ENCODE measurements at regions not wholly inside any gene's neighbourhood (a gene's known extent, or its start where the extent isn't known, plus 50 kb on each side); places are given as distances from the start of the nearest gene placed in this dataset.
"Not testable (repeated sequence)": the region's sequence is repeated elsewhere in the genome, so short reads cannot be mapped to it uniquely, and the experiment has no call there.

- peaks cover 13% of the 10 kb centered on the region for H3K27me3 ChIP-seq (ENCODE audit: insufficient read depth, low read depth, severe bottlenecking)
- H3K27ac ChIP-seq; DNase-seq; H3K9me3 ChIP-seq (ENCODE audit: severe bottlenecking); H3K4me3 ChIP-seq (ENCODE audit: low read depth, low read length); H3K36me3 ChIP-seq: not testable (repeated sequence)
Measured at GRCh38 chrX:140633105-140633504, 76.5 kb upstream of the LINC00632 start.

- DNase-seq, result no peak
- Histone ChIP-seq H3K27ac (no peak overlapping the region), H3K36me3 (no peaks in the 10 kb centered on the region), H3K9me3 (ENCODE audit: severe bottlenecking) (no peaks in the 10 kb centered on the region), H3K4me3 (ENCODE audit: low read depth, low read length) (no peak overlapping the region), H3K27me3 (ENCODE audit: insufficient read depth, low read depth, severe bottlenecking) (peaks cover 34% of the 10 kb centered on the region)
- no peak for TF ChIP-seq CTCF (IDR thresholded peaks at IDR 0.05; ENCODE audit: low read depth, low read length)
Measured at GRCh38 chrX:140608111-140608510, 101.4 kb upstream of the LINC00632 start.

GRCh38 chrX:140602140-140602539 lies 97.3 kb upstream of the SOX3 start:
- no peak for TF ChIP-seq CTCF (IDR thresholded peaks at IDR 0.05; ENCODE audit: low read depth, low read length)
- Histone ChIP-seq H3K36me3 (no peaks in the 10 kb centered on the region), H3K27me3 (ENCODE audit: insufficient read depth, low read depth, severe bottlenecking) (peaks cover 31% of the 10 kb centered on the region), H3K4me3 (ENCODE audit: low read depth, low read length) (no peak overlapping the region), H3K27ac (no peak overlapping the region), H3K9me3 (ENCODE audit: severe bottlenecking) (no peaks in the 10 kb centered on the region)
- no peak for DNase-seq

GRCh38 chrX:140599851-140600250 lies 95.0 kb upstream of the SOX3 start:
- no peak overlapping the region for H3K4me3 ChIP-seq (ENCODE audit: low read depth, low read length)
- H3K27ac ChIP-seq, result no peak overlapping the region
- H3K27me3 ChIP-seq (ENCODE audit: insufficient read depth, low read depth, severe bottlenecking), result peaks cover 35% of the 10 kb centered on the region
- H3K9me3 ChIP-seq (ENCODE audit: severe bottlenecking), result no peaks in the 10 kb centered on the region
- TF ChIP-seq CTCF (IDR thresholded peaks at IDR 0.05; ENCODE audit: low read depth, low read length), result no peak
- DNase-seq, result no peak
- no peaks in the 10 kb centered on the region for H3K36me3 ChIP-seq

GRCh38 chrX:140589657-140590056 lies 84.8 kb upstream of the SOX3 start:
- no peaks in the 10 kb centered on the region for H3K9me3 ChIP-seq (ENCODE audit: severe bottlenecking)
- DNase-seq, result no peak
- H3K4me3 ChIP-seq (ENCODE audit: low read depth, low read length), result no peak overlapping the region
- TF ChIP-seq CTCF (IDR thresholded peaks at IDR 0.05; ENCODE audit: low read depth, low read length), result no peak
- no peaks in the 10 kb centered on the region for H3K36me3 ChIP-seq
- no peak overlapping the region for H3K27ac ChIP-seq
- peaks cover 25% of the 10 kb centered on the region for H3K27me3 ChIP-seq (ENCODE audit: insufficient read depth, low read depth, severe bottlenecking)

GRCh38 chrX:140586951-140587350 lies 82.1 kb upstream of the SOX3 start:
- Histone ChIP-seq H3K9me3 (ENCODE audit: severe bottlenecking) (no peaks in the 10 kb centered on the region), H3K27ac (no peak overlapping the region), H3K36me3 (no peaks in the 10 kb centered on the region), H3K4me3 (ENCODE audit: low read depth, low read length) (no peak overlapping the region), H3K27me3 (ENCODE audit: insufficient read depth, low read depth, severe bottlenecking) (peaks cover 19% of the 10 kb centered on the region)
- no peak for TF ChIP-seq CTCF (IDR thresholded peaks at IDR 0.05; ENCODE audit: low read depth, low read length)
- no peak for DNase-seq
